Right renal pelvis (tissue), 4 donors: ENCODE measurements at regions not wholly inside any gene's neighbourhood (a gene's known extent, or its start where the extent isn't known, plus 50 kb on each side); places are given as distances from the start of the nearest gene placed in this dataset.
"Not testable (repeated sequence)": the region's sequence is repeated elsewhere in the genome, so short reads cannot be mapped to it uniquely, and the experiment has no call there.

Source experiments
- DNase-seq, 4 donors: peaks; one replicate each; pipeline ENCODE4 v3.0.0-alpha.2; 2013; ENCODE audit warnings: low read depth in 4 of 4, low spot score in 3 of 4, missing footprints in 1 of 4

DNA sequence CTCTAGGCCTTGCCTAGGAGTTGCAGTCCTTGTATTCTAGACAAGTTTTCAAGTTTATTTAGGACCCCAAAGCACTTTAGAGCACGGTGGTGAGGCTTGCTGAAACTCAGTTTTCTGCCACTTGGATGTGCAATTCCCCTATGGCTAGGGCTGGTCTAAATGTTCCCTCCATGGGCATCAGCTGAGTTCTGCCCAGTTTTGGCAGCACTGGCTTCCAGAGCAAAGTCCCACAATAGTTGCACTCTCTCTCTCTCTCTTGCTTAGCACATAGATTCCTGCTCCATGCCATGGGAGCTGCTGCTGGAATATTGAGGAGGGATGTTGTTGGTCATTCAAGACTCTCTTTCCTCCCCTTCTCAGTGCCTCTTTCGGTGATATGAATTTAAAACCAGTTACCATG, 760.2 kb upstream of the SLC39A10 start:
- no peak for DNase-seq

DNA sequence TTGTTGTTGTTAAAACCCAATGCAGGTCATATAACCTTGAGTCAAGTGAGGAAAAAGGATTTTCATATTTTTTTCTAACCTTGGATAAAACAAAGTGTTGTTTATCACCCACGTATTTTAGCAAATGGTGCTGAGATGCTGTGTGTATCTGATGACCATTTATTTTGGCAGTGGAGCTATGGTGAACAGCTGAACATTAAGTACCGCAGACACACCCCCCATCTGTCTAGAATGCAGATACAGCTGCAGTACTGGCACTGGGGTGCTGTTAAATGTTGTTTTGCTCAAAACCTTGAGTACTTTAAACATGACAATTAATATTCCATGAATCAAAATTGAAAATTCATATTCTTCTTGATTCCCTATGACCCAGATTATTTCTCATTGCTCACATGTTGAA, 773.3 kb upstream of the SLC39A10 start:
- DNase-seq, result no peak

DNA sequence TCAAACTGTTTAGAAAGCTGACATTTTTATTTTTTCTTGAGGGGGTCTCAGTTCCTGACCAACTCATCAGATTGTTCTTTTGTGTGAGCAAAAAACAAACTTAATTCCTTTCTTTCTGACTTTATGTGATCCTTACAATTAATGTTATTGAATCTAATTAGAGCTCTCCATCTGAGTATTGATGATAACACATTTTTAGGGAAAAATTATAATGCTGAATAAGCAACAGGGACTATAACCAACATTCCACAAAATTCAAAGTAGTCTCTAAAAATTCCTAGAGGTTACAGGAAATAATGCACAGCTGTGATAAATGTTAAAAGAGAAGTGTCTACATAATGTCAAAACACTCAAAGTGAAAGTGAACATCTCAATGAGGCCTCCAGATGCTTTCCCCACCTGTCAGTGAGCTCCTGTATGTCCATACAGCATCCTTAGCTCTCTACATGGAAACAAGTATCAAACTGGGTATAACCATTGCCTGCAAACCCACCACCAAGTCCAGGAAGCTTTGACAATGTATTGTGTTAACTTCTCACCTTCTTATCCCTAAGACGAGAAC, 786.0 kb upstream of the SLC39A10 start:
- DNase-seq, result no peak

DNA sequence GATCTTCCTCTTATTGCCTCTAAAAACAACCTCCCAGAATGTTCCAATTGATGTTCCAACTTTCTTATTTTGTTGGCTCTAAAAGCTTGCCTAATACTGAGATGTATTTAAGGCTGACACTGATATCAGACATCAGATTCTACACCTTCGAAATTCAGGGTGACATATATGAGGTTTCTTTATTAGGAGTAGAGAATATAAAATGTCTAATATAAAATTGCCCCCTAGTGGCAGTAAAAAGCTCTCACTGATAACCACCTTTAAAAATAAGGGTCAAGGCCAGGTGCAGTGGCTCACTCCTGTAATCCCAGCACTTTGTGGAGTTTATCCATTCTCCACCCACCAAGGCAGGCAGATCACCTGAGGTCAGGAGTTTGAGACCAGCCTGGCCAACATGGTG, 789.7 kb upstream of the SLC39A10 start:
- no peak for DNase-seq

GRCh38 chr2:194854941-194855340, 802.1 kb upstream of the SLC39A10 start:
- DNase-seq, result no peak

GRCh38 chr2:194842871-194843270, 814.2 kb upstream of the SLC39A10 start:
- DNase-seq, result no peak

DNA sequence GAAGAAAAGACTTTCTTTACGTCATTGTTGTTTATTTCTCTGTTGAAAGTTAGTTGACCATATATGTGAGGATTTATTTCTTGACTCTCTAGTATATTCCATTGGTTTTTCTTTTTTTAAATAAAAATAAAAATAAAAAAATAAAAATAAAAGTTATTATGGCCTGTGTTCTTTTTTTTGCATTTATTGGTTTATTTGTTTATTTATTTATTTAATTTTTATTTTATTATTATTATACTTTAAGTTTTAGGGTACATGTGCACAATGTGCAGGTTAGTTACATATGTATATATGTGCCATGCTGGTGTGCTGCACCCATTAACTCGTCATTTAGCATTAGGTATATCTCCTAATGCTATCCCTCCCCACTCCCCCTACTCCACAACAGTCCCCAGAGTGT, 822.7 kb upstream of the SLC39A10 start:
- DNase-seq, result not testable (repeated sequence)

- DNase-seq, result no peak
Observed at GRCh38 chr2:194826241-194826640, 830.8 kb upstream of the SLC39A10 start.

- DNase-seq, result no peak
Observed at GRCh38 chr2:194824450-194824849, 832.6 kb upstream of the SLC39A10 start.

- no peak for DNase-seq
Observed at GRCh38 chr2:194822657-194823056, 834.4 kb upstream of the SLC39A10 start.

DNA sequence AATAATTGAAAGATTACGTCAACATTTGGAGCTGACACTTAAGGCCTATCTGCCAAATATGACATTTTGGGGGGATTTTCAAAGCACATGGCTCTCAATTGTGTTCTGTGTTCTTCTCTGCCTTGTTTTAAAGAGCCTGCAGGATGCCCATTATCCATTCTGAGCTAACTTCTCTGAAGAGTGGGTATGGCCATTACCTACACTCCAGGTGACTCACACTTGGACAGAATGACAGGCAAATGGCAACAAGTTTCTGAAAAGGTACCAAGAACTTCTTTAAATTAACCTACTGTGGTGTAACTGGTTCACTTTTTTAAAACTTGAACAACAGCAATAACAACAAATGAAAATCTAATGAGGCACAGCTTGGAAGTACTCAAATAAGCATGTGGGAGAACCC, 834.9 kb upstream of the SLC39A10 start:
- no peak for DNase-seq

DNA sequence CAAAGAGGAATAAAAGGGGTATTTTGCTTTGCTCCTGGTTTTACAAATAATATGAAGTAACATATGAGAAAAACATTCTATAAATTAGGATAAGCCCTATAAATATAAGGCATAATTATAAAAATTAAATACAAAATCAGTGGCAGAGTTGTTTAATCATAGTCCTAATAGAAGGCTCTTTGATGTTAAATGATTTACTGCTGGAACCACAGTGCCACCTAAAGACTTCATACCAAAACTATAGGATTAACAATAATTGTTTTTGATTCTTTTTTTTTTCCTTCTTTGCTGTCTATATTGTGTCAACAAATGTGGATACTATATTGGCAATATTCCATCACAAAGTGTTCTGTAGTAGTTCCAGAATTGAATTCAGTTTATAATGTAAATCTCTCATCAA, 837.7 kb upstream of the SLC39A10 start:
- no peak for DNase-seq

DNA sequence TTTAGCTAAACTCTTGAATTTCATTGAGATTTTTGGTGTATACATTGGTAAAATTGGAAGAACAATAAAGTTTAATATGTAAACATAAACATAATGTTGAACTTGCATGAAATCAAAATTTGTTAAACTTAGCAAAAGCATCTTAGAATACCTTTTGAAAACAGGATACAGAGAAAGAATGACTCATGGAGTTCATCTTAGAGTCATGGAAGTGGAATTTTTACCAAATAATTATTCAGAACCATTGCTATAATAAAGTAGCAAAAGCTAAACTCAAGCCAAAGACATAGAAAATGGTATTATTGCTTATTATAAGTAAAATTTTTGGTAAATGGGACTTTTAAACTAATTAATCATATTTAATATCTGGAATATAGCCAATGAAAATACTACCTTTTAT, 841.6 kb upstream of the SLC39A10 start:
- no peak for DNase-seq

GRCh38 chr2:194802589-194802988, 854.4 kb upstream of the SLC39A10 start:
- DNase-seq, result no peak

- not testable (repeated sequence) for DNase-seq
Observed at GRCh38 chr2:194787071-194787470, 870.0 kb upstream of the SLC39A10 start.

GRCh38 chr2:194771394-194771793, 885.6 kb upstream of the SLC39A10 start:
- not testable (repeated sequence) for DNase-seq

DNA sequence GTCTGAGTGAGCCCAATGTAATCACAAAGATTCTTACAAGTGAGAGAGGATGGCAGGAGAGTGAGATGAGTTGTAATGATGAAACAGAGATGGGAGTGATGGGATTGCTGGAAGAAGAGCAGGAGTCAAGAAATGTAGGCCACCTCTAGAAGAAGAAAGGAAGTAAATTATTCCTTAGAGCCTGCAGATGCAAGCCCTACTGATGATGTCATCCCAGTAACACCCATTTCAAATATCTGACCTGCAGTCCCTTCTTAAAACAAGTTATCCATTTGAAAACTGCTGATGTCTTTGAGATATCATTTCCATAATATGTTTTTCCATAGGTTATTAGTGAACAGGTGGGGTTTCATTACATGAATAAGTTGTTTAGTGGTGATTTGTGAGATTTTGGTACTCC, 888.0 kb upstream of the SLC39A10 start:
- DNase-seq, result no peak

GRCh38 chr2:194765723-194766122, 891.3 kb upstream of the SLC39A10 start:
- DNase-seq, result no peak

GRCh38 chr2:194750926-194751325, 906.1 kb upstream of the SLC39A10 start:
- no peak for DNase-seq

GRCh38 chr2:194745557-194746146, 911.4 kb upstream of the SLC39A10 start:
- DNase-seq, result no peak

DNA sequence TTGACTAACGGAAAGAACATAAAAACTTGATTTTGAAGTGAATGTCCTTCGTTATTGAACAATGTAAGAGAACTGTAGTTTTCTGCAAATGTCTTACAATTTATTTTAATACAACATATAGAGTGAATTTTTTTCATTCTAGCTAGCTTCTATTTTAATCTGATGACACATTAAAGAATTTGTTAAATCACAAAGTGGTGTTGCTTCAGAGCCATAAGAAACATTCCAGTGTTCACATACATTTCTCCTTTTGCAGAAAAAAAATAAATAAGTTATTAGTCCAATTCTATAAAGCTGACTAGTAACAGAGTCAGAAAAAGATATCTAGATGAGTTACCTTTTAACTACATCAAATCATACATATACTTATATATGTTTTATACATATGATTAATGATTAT, 914.3 kb upstream of the SLC39A10 start:
- DNase-seq, result no peak

DNA sequence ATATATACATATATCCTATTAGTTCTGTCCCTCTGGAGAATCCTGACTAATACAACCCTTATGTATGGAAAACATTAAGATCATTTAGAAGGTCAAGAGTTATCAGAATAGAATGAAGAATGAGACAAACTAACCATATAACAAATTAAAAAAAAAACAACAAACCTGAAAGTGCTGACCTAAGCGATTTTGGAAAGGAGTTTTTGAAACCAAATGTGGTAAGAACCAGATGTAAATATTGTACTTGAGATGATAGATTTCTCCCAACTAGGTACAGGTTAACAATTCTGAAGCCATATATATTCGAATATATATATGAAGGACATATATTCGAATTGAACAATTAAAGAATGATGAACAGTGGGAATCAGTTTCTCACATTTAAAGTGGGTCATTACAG, 917.8 kb upstream of the SLC39A10 start:
- no peak for DNase-seq
